ENCODE measurements at regions not wholly inside any gene's neighbourhood (a gene's known extent, or its start where the extent isn't known, plus 50 kb on each side); places are given as distances from the start of the nearest gene placed in this dataset.

GRCh38 chr4:12881945-12882584 lies 602.1 kb downstream of the RAB28 start:
- TF ChIP-seq NR3C1 (CRISPR knock-in tag; IDR thresholded peaks at IDR 0.05) (no peak), ZNF704 (CRISPR knock-in tag; IDR thresholded peaks at IDR 0.05; ENCODE audit: borderline replicate concordance) (no peak), POLR2A (IDR thresholded peaks at IDR 0.05; ENCODE audit: insufficient read depth in 1 of 2, low read depth in 2 of 2, low read length in 2 of 2) (no peak), EZH2 (conservative IDR thresholded peaks at IDR 0.05; ENCODE audit: low read depth, low read length) (no peak), ZNF350 (CRISPR knock-in tag; IDR thresholded peaks at IDR 0.05; ENCODE audit: borderline replicate concordance, low read depth) (no peak), SMAD3 (CRISPR knock-in tag; IDR thresholded peaks at IDR 0.05) (no peak), ELF4 (CRISPR knock-in tag; IDR thresholded peaks at IDR 0.05; ENCODE audit: borderline replicate concordance) (no peak), ZBTB34 (CRISPR knock-in tag; IDR thresholded peaks at IDR 0.05) (no peak)
- TF ChIP-seq, protein P1, sequence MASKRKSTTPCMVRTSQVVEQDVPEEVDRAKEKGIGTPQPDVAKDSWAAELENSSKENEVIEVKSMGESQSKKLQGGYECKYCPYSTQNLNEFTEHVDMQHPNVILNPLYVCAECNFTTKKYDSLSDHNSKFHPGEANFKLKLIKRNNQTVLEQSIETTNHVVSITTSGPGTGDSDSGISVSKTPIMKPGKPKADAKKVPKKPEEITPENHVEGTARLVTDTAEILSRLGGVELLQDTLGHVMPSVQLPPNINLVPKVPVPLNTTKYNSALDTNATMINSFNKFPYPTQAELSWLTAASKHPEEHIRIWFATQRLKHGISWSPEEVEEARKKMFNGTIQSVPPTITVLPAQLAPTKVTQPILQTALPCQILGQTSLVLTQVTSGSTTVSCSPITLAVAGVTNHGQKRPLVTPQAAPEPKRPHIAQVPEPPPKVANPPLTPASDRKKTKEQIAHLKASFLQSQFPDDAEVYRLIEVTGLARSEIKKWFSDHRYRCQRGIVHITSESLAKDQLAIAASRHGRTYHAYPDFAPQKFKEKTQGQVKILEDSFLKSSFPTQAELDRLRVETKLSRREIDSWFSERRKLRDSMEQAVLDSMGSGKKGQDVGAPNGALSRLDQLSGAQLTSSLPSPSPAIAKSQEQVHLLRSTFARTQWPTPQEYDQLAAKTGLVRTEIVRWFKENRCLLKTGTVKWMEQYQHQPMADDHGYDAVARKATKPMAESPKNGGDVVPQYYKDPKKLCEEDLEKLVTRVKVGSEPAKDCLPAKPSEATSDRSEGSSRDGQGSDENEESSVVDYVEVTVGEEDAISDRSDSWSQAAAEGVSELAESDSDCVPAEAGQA (IDR thresholded peaks at IDR 0.05; ENCODE audit: low read depth) = no peak
- TF ChIP-seq, protein P1 (CRISPR knock-in tag; IDR thresholded peaks at IDR 0.05; ENCODE audit: borderline replicate concordance) = no peak

Measured in HepG2 (cell line).